SK-N-SH treated with all-trans-retinoic acid at 6 μM for 48 hours (cell line): ENCODE measurements at regions not wholly inside any gene's neighbourhood (a gene's known extent, or its start where the extent isn't known, plus 50 kb on each side); places are given as distances from the start of the nearest gene placed in this dataset.

Experiments used
- ATAC-seq: fragments of 200-7000 bp; cut with Tn5 transposase; 3 replicates; pipeline ENCODE4 v1.9.1; 2020; ENCODE audit warnings: mild to moderate bottlenecking, moderate library complexity
- BACH2 ChIP-seq: fragments of 250-450 bp; sonication (Bioruptor Pico); IDR thresholded peaks from 2 replicates; pipeline ENCODE4 v1.9.0; 2021; ENCODE audit warnings: mild to moderate bottlenecking, borderline replicate concordance
- CREB5 ChIP-seq: fragments of 250-450 bp; sonication (Bioruptor Pico); IDR thresholded peaks from 2 replicates; pipeline ENCODE4 v1.5.1; 2020; ENCODE audit warnings: low read depth, mild to moderate bottlenecking, moderate library complexity
- CSDC2 ChIP-seq: fragments of 250-450 bp; sonication (Bioruptor Pico); IDR thresholded peaks from 2 replicates; pipeline ENCODE4 v1.5.0; 2020; ENCODE audit warnings: mild to moderate bottlenecking, moderate library complexity
- CSRNP3 ChIP-seq: fragments of 250-450 bp; sonication (Bioruptor Pico); IDR thresholded peaks from 2 replicates; pipeline ENCODE4 v1.5.1; 2021; ENCODE audit warnings: mild to moderate bottlenecking, moderate library complexity
- ESRRG ChIP-seq: fragments of 250-450 bp; sonication (Bioruptor Pico); IDR thresholded peaks from 2 replicates; pipeline ENCODE4 v1.6.1; 2021; ENCODE audit warnings: mild to moderate bottlenecking
- GLIS3 ChIP-seq: fragments of 250-450 bp; sonication (Bioruptor Pico); IDR thresholded peaks from 2 replicates; pipeline ENCODE4 v1.5.0; 2020; ENCODE audit warnings: mild to moderate bottlenecking, moderate library complexity
- ISL1 ChIP-seq: fragments of 250-450 bp; sonication (Bioruptor Pico); IDR thresholded peaks from 2 replicates; pipeline ENCODE4 v2.1.2; 2022; ENCODE audit warnings: mild to moderate bottlenecking, moderate library complexity
- OSR1 ChIP-seq: fragments of 250-450 bp; sonication (Bioruptor Pico); IDR thresholded peaks from 2 replicates; pipeline ENCODE4 v1.8.0; 2022; ENCODE audit warnings: moderate library complexity, mild to moderate bottlenecking, inconsistent platforms
- PATZ1 ChIP-seq: fragments of 250-450 bp; sonication (Bioruptor Pico); IDR thresholded peaks from 2 replicates; pipeline ENCODE4 v1.8.0; 2020; ENCODE audit warnings: mild to moderate bottlenecking, moderate library complexity, borderline replicate concordance
- POU6F1 ChIP-seq: fragments of 250-450 bp; sonication (Bioruptor Pico); IDR thresholded peaks from 2 replicates; pipeline ENCODE4 v1.8.0; 2021; ENCODE audit warnings: low read depth, mild to moderate bottlenecking, moderate library complexity, borderline replicate concordance
- PPARA ChIP-seq: fragments of 250-450 bp; sonication (Bioruptor Pico); IDR thresholded peaks from 2 replicates; pipeline ENCODE4 v1.5.0; 2020; ENCODE audit warnings: mild to moderate bottlenecking, borderline replicate concordance
- RARB ChIP-seq: fragments of 250-450 bp; sonication (Bioruptor Pico); IDR thresholded peaks from 2 replicates; pipeline ENCODE4 v1.8.0; 2021; ENCODE audit warnings: mild to moderate bottlenecking, moderate library complexity
- SNAI2 ChIP-seq: fragments of 250-450 bp; sonication (Bioruptor Pico); IDR thresholded peaks from 2 replicates; pipeline ENCODE4 v1.5.0; 2020; ENCODE audit warnings: mild to moderate bottlenecking, moderate library complexity
- TCF4 ChIP-seq: fragments of 250-450 bp; sonication (Bioruptor Pico); IDR thresholded peaks from 2 replicates; pipeline ENCODE4 v1.8.0; 2021; ENCODE audit warnings: mild to moderate bottlenecking, moderate library complexity, borderline replicate concordance
- TOX ChIP-seq: fragments of 250-450 bp; sonication (Bioruptor Pico); IDR thresholded peaks from 2 replicates; pipeline ENCODE4 v1.8.0; 2021; ENCODE audit warnings: mild to moderate bottlenecking, moderate library complexity, borderline replicate concordance
- TSHZ2 ChIP-seq: fragments of 250-450 bp; sonication (Bioruptor Pico); IDR thresholded peaks from 2 replicates; pipeline ENCODE4 v1.5.0; 2020; ENCODE audit warnings: mild to moderate bottlenecking, moderate library complexity
- ZFP3 ChIP-seq: fragments of 250-450 bp; sonication (Bioruptor Pico); IDR thresholded peaks from 2 replicates; pipeline ENCODE4 v1.5.0; 2020; ENCODE audit warnings: mild to moderate bottlenecking, moderate library complexity
- ZFP30 ChIP-seq: fragments of 450-650 bp; formaldehyde crosslinking; IDR thresholded peaks from 2 replicates; pipeline ENCODE4 v1.5.0; 2022; ENCODE audit warnings: mild to moderate bottlenecking, moderate library complexity
- ZNF565 ChIP-seq: fragments of 450-650 bp; formaldehyde crosslinking; conservative IDR thresholded peaks from 2 replicates; pipeline ENCODE4 v1.5.0; 2020; ENCODE audit warnings: low read depth, mild to moderate bottlenecking, moderate library complexity
- ZNF70 ChIP-seq: fragments of 450-650 bp; formaldehyde crosslinking; IDR thresholded peaks from 2 replicates; pipeline ENCODE4 v1.5.0; 2020; ENCODE audit warnings: mild to moderate bottlenecking, moderate library complexity

- no peak for TF ChIP-seq ZNF565 (CRISPR knock-in tag)
- TF ChIP-seq PATZ1 (CRISPR knock-in tag), result no peak
- no peak for TF ChIP-seq TSHZ2 (CRISPR knock-in tag)
- TF ChIP-seq GLIS3 (CRISPR knock-in tag), result no peak
- TF ChIP-seq BACH2, result no peak
- TF ChIP-seq TCF4, result no peak
- TF ChIP-seq ESRRG (CRISPR knock-in tag), result no peak
- no peak for TF ChIP-seq PPARA (CRISPR knock-in tag)
- no peak for TF ChIP-seq ZFP30 (CRISPR knock-in tag)
- TF ChIP-seq, all 23 proteins: peak for 0
These were observed 181.7 kb upstream of the GPR101 start (continued) for GRCh38 chrX:137215467-137215866.

- no peak for TF ChIP-seq ISL1 (CRISPR knock-in tag)
- TF ChIP-seq CSRNP3 (CRISPR knock-in tag), result no peak
- TF ChIP-seq PATZ1 (CRISPR knock-in tag), result no peak
- no peak for TF ChIP-seq OSR1 (CRISPR knock-in tag)
- TF ChIP-seq ESRRG (CRISPR knock-in tag), result no peak
- TF ChIP-seq TOX (CRISPR knock-in tag), result no peak
- no peak for TF ChIP-seq ZNF70
- no peak for TF ChIP-seq SNAI2 (CRISPR knock-in tag)
- TF ChIP-seq POU6F1 (CRISPR knock-in tag), result no peak
These were observed 178.4 kb upstream of the GPR101 start for GRCh38 chrX:137212078-137212632.

GRCh38 chrX:137198040-137198439 is 164.2 kb upstream of the GPR101 start:
- ATAC-seq, result no peak
- TF ChIP-seq CSDC2 (no peak), CSRNP3 (CRISPR knock-in tag) (no peak), POU6F1 (CRISPR knock-in tag) (no peak), ISL1 (CRISPR knock-in tag) (no peak), ESRRG (CRISPR knock-in tag) (no peak), ZFP3 (CRISPR knock-in tag) (no peak), CREB5 (CRISPR knock-in tag) (no peak), ZFP30 (CRISPR knock-in tag) (no peak), PATZ1 (CRISPR knock-in tag) (no peak), SNAI2 (CRISPR knock-in tag) (no peak), TCF4 (no peak), GLIS3 (CRISPR knock-in tag) (no peak), RARB (CRISPR knock-in tag) (no peak)

More at GRCh38 chrX:137212078-137212632, 178.4 kb upstream of the GPR101 start:
- ATAC-seq, result no peak
